ENCODE measurements at regions not wholly inside any gene's neighbourhood (a gene's known extent, or its start where the extent isn't known, plus 50 kb on each side); places are given as distances from the start of the nearest gene placed in this dataset.

GRCh38 chr7:50181081-50181480, 88.0 kb upstream of the ZPBP start:
- TF ChIP-seq PRRX2 (CRISPR knock-in tag; IDR thresholded peaks at IDR 0.05) (no peak), ZNF396 (CRISPR knock-in tag; IDR thresholded peaks at IDR 0.05; ENCODE audit: borderline replicate concordance) (no peak), E2F1 (CRISPR knock-in tag; IDR thresholded peaks at IDR 0.05) (no peak), GTF2I (CRISPR knock-in tag; conservative IDR thresholded peaks at IDR 0.05) (no peak), CTCF (IDR thresholded peaks at IDR 0.05) (no peak), ESRRA (CRISPR knock-in tag; IDR thresholded peaks at IDR 0.05; ENCODE audit: borderline replicate concordance) (no peak), NR3C1 (CRISPR knock-in tag; conservative IDR thresholded peaks at IDR 0.05; ENCODE audit: low read depth) (no peak)
